HG03457 (cell line): ENCODE measurements at regions not wholly inside any gene's neighbourhood (a gene's known extent, or its start where the extent isn't known, plus 50 kb on each side); places are given as distances from the start of the nearest gene placed in this dataset.

Experiments
- ATAC-seq: cut with Tn5 transposase; IDR thresholded peaks from one replicate; pipeline ENCODE4 v1.9.1; 2021; ENCODE audit warnings: moderate number of reproducible peaks; ENCODE audit not compliant: unreplicated experiment

GRCh38 chr13:109604894-109605293 is 181.5 kb downstream of the IRS2 start:
- ATAC-seq = no peak

GRCh38 chr13:109602356-109602755 is 184.0 kb downstream of the IRS2 start:
- ATAC-seq = no peak

- ATAC-seq = no peak
Observed at GRCh38 chr13:109599901-109600657, 186.3 kb downstream of the IRS2 start.

- ATAC-seq = no peak
Observed at GRCh38 chr13:109595471-109595870, 190.9 kb downstream of the IRS2 start.

GRCh38 chr13:109593230-109593629 is 193.2 kb downstream of the IRS2 start:
- no peak for ATAC-seq

- no peak for ATAC-seq
Observed at GRCh38 chr13:109592770-109593169, 193.6 kb downstream of the IRS2 start.

- ATAC-seq = no peak
Observed at GRCh38 chr13:109587689-109588088, 198.7 kb downstream of the IRS2 start.

GRCh38 chr13:109586509-109587346 is 199.7 kb downstream of the IRS2 start:
- no peak for ATAC-seq

GRCh38 chr13:109584844-109585361 is 201.5 kb downstream of the IRS2 start:
- ATAC-seq = no peak

- ATAC-seq = no peak
Observed at GRCh38 chr13:109577191-109577700, 209.1 kb downstream of the IRS2 start.

- no peak for ATAC-seq
Observed at GRCh38 chr13:109576331-109576813, 210.0 kb downstream of the IRS2 start.

- ATAC-seq = no peak
Observed at GRCh38 chr13:109575821-109576220, 210.6 kb downstream of the IRS2 start.

GRCh38 chr13:109572389-109572788 is 214.0 kb downstream of the IRS2 start:
- no peak for ATAC-seq

- peak; percentile 97 for ATAC-seq
Observed at GRCh38 chr13:109569958-109570711, 216.2 kb downstream of the IRS2 start.

- no peak for ATAC-seq
Observed at GRCh38 chr13:109568339-109568818, 218.0 kb downstream of the IRS2 start.

- no peak for ATAC-seq
Observed at GRCh38 chr13:109567315-109567714, 219.1 kb downstream of the IRS2 start.

- no peak for ATAC-seq
Observed at GRCh38 chr13:109565877-109566276, 220.5 kb downstream of the IRS2 start.

GRCh38 chr13:109548374-109548773 is 238.0 kb downstream of the IRS2 start:
- ATAC-seq = no peak

- no peak for ATAC-seq
Observed at GRCh38 chr13:109547942-109548341, 238.4 kb downstream of the IRS2 start.

GRCh38 chr13:109545931-109546330 is 240.5 kb downstream of the IRS2 start:
- ATAC-seq = no peak

GRCh38 chr13:109541081-109541480 is 245.3 kb downstream of the IRS2 start:
- ATAC-seq = no peak
